ENCODE measurements at regions not wholly inside any gene's neighbourhood (a gene's known extent, or its start where the extent isn't known, plus 50 kb on each side); places are given as distances from the start of the nearest gene placed in this dataset.
"Not testable (repeated sequence)": the region's sequence is repeated elsewhere in the genome, so short reads cannot be mapped to it uniquely, and the experiment has no call there.

GRCh38 chr9:67171721-67172120 lies 179.4 kb upstream of the SPATA31A3 start:
- TF ChIP-seq CTCF (conservative IDR thresholded peaks at IDR 0.05; ENCODE audit: low read depth, low read length); EZH2 (IDR thresholded peaks at IDR 0.05; ENCODE audit: borderline replicate concordance, low read depth, low read length, poor library complexity, severe bottlenecking): not testable (repeated sequence)

Measured in A673 (cell line).